NB4 (cell line): ENCODE measurements at regions not wholly inside any gene's neighbourhood (a gene's known extent, or its start where the extent isn't known, plus 50 kb on each side); places are given as distances from the start of the nearest gene placed in this dataset.
"Not testable (repeated sequence)": the region's sequence is repeated elsewhere in the genome, so short reads cannot be mapped to it uniquely, and the experiment has no call there.

ENCODE experiments used
- DNase-seq: peaks from one replicate; pipeline ENCODE4 v3.0.0; 2010; ENCODE audit warnings: low read depth
- H3K4me3 ChIP-seq: one replicate; pipeline ENCODE4 v1.5.1; 2011; ENCODE audit warnings: mild to moderate bottlenecking, low read depth, low read length, moderate library complexity
- CTCF ChIP-seq: IDR thresholded peaks from one replicate; pipeline ENCODE4 v1.5.1; 2012; ENCODE audit warnings: low read depth, low read length
- MAX ChIP-seq: IDR thresholded peaks from 2 replicates; pipeline ENCODE4 v1.6.1; 2011; ENCODE audit warnings: low read depth, low read length
- MYC ChIP-seq: IDR thresholded peaks from 2 replicates; pipeline ENCODE4 v1.6.1; 2011; ENCODE audit warnings: low read depth, low read length
- POLR2A ChIP-seq: IDR thresholded peaks from 2 replicates; pipeline ENCODE4 v1.6.1; 2011; ENCODE audit warnings: mild to moderate bottlenecking; ENCODE audit not compliant: insufficient read length; ENCODE audit errors: extremely low read depth

DNA sequence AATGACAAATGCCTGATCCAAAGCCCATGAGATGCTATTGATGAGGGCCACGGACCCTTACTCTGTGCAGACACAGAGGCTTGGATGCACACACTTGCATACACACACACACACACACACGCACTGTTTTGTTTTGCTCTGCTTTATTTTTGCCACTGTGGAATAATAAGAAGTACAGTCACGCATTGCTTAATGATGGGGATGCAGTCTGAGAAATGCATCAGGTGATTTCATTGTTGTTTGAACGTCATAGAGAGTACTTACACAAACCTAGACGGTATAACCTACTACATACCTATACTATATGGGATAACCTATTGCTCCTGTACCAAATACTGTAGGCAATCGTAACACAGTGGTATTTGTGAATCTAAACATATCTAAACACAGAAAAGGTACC is 104.4 kb downstream of the RHOU start:
- no peak for DNase-seq
- H3K4me3 ChIP-seq = no peak overlapping the region
- TF ChIP-seq MAX = no peak
- no peak for TF ChIP-seq POLR2A
- no peak for TF ChIP-seq MYC
- TF ChIP-seq CTCF = no peak

GRCh38 chr1:228841632-228842031 is 106.4 kb downstream of the RHOU start:
- H3K4me3 ChIP-seq = no peak overlapping the region
- no peak for DNase-seq
- TF ChIP-seq POLR2A (no peak), CTCF (no peak), MAX (no peak), MYC (no peak)

- peak; percentile 69 for DNase-seq
Observed at GRCh38 chr1:228842094-228842775, 107.0 kb downstream of the RHOU start.

GRCh38 chr1:228845101-228845500 is 109.8 kb downstream of the RHOU start:
- no peak for TF ChIP-seq MYC
- no peak for TF ChIP-seq CTCF
- no peak for TF ChIP-seq MAX
- no peak for TF ChIP-seq POLR2A
- no peak for DNase-seq
- H3K4me3 ChIP-seq = no peak overlapping the region

More at GRCh38 chr1:228842094-228842775, 107.0 kb downstream of the RHOU start:
- TF ChIP-seq CTCF (no peak), MYC (no peak), MAX (no peak), POLR2A (no peak)
- no peak overlapping the region for H3K4me3 ChIP-seq

DNA sequence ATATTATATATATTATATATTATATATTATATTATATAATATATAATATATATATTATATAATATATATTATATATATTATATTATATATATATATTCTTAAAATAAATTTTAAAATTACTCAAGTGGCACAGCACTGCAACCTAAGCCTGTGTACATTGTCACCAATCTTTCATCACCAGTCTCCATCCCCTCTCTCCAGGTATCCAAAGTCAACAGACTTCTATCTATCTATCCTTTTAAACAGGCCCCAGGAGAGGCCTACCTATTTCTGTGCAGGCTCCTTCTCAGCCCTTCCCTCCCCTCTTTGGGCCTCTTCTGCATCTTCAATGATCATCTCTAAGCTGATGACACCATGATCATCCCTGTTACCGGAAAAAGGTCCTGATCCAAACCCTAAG is 111.7 kb downstream of the RHOU start:
- TF ChIP-seq MYC (no peak), CTCF (no peak)
- no peak for DNase-seq
- no peak overlapping the region for H3K4me3 ChIP-seq

DNA sequence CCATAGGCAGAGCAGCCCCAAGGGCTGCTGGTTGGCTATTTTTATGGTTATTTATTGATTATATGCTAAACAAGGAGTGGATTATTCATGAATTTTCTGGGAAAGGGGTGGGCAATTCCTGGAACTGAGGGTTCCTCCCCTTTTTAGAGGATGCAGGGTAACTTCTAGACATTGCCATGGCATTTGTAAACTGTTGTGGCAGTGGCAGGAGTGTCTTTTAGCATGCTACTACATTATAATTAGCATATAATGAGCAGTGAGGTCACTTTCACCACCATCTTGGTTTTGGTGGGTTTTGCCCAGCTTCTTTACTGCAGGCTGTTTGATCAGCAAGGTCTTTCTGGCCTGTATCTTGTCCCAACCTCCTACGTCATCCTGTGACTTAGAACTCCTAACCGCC is 112.2 kb downstream of the RHOU start:
- DNase-seq, H3K4me3 ChIP-seq: not testable (repeated sequence)
